Fibroblast of lung (primary cell): ENCODE measurements at regions not wholly inside any gene's neighbourhood (a gene's known extent, or its start where the extent isn't known, plus 50 kb on each side); places are given as distances from the start of the nearest gene placed in this dataset.

ENCODE experiments used
- EZH2 ChIP-seq: IDR thresholded peaks from 2 replicates; pipeline ENCODE4 v1.5.1; 2012; ENCODE audit warnings: low read length, control low read depth, mild to moderate bottlenecking; ENCODE audit errors: missing control alignments
- TF ChIP-seq, protein P1 (sequence below), 2 donors: IDR thresholded peaks in 1 of 2; conservative IDR thresholded peaks in 1 of 2; 1 replicate in 1 of 2; 2 replicates in 1 of 2; pipeline ENCODE4 v1.5.1; 2011 to 2012; ENCODE audit warnings: low read length in 2 of 2, control low read depth in 1 of 2, inconsistent platforms in 1 of 2, low read depth in 1 of 2, mild to moderate bottlenecking in 1 of 2

DNA sequence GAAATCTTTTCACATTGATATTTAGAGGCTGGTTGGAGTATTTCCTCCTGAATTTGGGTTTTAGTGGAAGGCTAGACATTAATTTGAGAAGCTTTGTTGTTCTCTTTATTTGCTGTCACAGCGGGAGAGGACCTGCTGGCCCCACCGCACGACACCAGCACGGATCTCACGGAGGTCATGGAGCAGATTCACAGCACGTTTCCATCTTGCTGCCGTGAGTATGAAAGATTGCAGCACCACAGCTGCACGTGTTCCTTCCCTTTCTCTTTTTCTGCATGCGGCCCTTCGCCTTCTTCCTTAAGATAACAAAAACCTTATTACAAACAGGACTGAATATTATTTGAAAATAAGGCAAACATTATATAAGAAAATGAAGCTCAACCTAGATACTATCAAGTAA, 555.5 kb downstream of the UTRN start:
- TF ChIP-seq, protein P1, sequence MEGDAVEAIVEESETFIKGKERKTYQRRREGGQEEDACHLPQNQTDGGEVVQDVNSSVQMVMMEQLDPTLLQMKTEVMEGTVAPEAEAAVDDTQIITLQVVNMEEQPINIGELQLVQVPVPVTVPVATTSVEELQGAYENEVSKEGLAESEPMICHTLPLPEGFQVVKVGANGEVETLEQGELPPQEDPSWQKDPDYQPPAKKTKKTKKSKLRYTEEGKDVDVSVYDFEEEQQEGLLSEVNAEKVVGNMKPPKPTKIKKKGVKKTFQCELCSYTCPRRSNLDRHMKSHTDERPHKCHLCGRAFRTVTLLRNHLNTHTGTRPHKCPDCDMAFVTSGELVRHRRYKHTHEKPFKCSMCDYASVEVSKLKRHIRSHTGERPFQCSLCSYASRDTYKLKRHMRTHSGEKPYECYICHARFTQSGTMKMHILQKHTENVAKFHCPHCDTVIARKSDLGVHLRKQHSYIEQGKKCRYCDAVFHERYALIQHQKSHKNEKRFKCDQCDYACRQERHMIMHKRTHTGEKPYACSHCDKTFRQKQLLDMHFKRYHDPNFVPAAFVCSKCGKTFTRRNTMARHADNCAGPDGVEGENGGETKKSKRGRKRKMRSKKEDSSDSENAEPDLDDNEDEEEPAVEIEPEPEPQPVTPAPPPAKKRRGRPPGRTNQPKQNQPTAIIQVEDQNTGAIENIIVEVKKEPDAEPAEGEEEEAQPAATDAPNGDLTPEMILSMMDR (conservative IDR thresholded peaks at IDR 0.05 in 1 of 2, IDR thresholded peaks at IDR 0.05 in 1 of 2; ENCODE audit: low read depth in 1 of 2, low read length in 2 of 2): no peak
- TF ChIP-seq EZH2: no peak
